HG03469 (cell line): ENCODE measurements at regions not wholly inside any gene's neighbourhood (a gene's known extent, or its start where the extent isn't known, plus 50 kb on each side); places are given as distances from the start of the nearest gene placed in this dataset.
A peak's percentile ranks its signal among the peaks of the same experiment; 100 is the strongest.
"Not testable (repeated sequence)": the region's sequence is repeated elsewhere in the genome, so short reads cannot be mapped to it uniquely, and the experiment has no call there.

ENCODE experiments used
- ATAC-seq: cut with Tn5 transposase; IDR thresholded peaks from one replicate; pipeline ENCODE4 v1.9.1; 2021; ENCODE audit warnings: mild to moderate bottlenecking, moderate library complexity, moderate number of reproducible peaks; ENCODE audit not compliant: unreplicated experiment

GRCh38 chr12:91894911-91895310, 250.7 kb downstream of the BTG1 start:
- no peak for ATAC-seq

- no peak for ATAC-seq
Observed at GRCh38 chr12:91893476-91893875, 252.2 kb downstream of the BTG1 start.

GRCh38 chr12:91892081-91892855, 253.4 kb downstream of the BTG1 start:
- no peak for ATAC-seq

GRCh38 chr12:91890742-91891141, 254.9 kb downstream of the BTG1 start:
- no peak for ATAC-seq

GRCh38 chr12:91889910-91890309, 255.7 kb downstream of the BTG1 start:
- no peak for ATAC-seq

- no peak for ATAC-seq
Observed at GRCh38 chr12:91889059-91889458, 256.6 kb downstream of the BTG1 start.

- no peak for ATAC-seq
Observed at GRCh38 chr12:91887957-91888356, 257.7 kb downstream of the BTG1 start.

- no peak for ATAC-seq
Observed at GRCh38 chr12:91885851-91886731, 259.6 kb downstream of the BTG1 start.

GRCh38 chr12:91884230-91884629, 261.4 kb downstream of the BTG1 start:
- ATAC-seq, result no peak

GRCh38 chr12:91883811-91884210, 261.8 kb downstream of the BTG1 start:
- no peak for ATAC-seq

GRCh38 chr12:91882910-91883309, 262.7 kb downstream of the BTG1 start:
- ATAC-seq, result no peak

- ATAC-seq, result no peak
Observed at GRCh38 chr12:91880528-91880927, 265.1 kb downstream of the BTG1 start.

- ATAC-seq, result no peak
Observed at GRCh38 chr12:91877456-91878235, 268.0 kb downstream of the BTG1 start.

- ATAC-seq, result peak; percentile 92
Observed at GRCh38 chr12:91877022-91877421, 268.6 kb downstream of the BTG1 start.

- ATAC-seq, result not testable (repeated sequence)
Observed at GRCh38 chr12:91875671-91876070, 270.0 kb downstream of the BTG1 start.

- ATAC-seq, result no peak
Observed at GRCh38 chr12:91874086-91874865, 271.4 kb downstream of the BTG1 start.

GRCh38 chr12:91871751-91872150, 273.9 kb downstream of the BTG1 start:
- ATAC-seq, result no peak

GRCh38 chr12:91870872-91871707, 274.6 kb downstream of the BTG1 start:
- no peak for ATAC-seq

- ATAC-seq, result no peak
Observed at GRCh38 chr12:91868054-91868453, 277.6 kb downstream of the BTG1 start.

GRCh38 chr12:91866566-91866965, 279.1 kb downstream of the BTG1 start:
- no peak for ATAC-seq
